Hepatocyte (in vitro differentiated cells): ENCODE measurements at regions not wholly inside any gene's neighbourhood (a gene's known extent, or its start where the extent isn't known, plus 50 kb on each side); places are given as distances from the start of the nearest gene placed in this dataset.

Experiments used
- DNase-seq: peaks from one replicate; pipeline ENCODE4 v3.0.0-alpha.2; 2016; ENCODE audit warnings: low spot score
- H2AFZ ChIP-seq: fragments of 200-600 bp; sonication (generic); 2 replicates; pipeline ENCODE4 v1.6.0; 2016; ENCODE audit warnings: antibody characterized with exemption, mild to moderate bottlenecking
- H3K27ac ChIP-seq: fragments of 200-600 bp; sonication (generic); 2 replicates; pipeline ENCODE4 v1.5.1; 2016; ENCODE audit warnings: mild to moderate bottlenecking
- H3K27me3 ChIP-seq: fragments of 200-600 bp; sonication (generic); 2 replicates; pipeline ENCODE4 v1.6.1; 2016
- H3K36me3 ChIP-seq: fragments of 200-600 bp; sonication (generic); replicated peaks from 2 replicates; pipeline ENCODE4 v1.5.1; 2016; ENCODE audit warnings: low read depth; ENCODE audit not compliant: insufficient read depth
- H3K4me1 ChIP-seq: fragments of 200-600 bp; sonication (generic); 2 replicates; pipeline ENCODE4 v1.5.1; 2016; ENCODE audit warnings: mild to moderate bottlenecking, moderate library complexity; ENCODE audit not compliant: insufficient read depth
- H3K4me2 ChIP-seq: fragments of 200-600 bp; sonication (generic); 2 replicates; pipeline ENCODE4 v1.6.0; 2016
- H3K4me3 ChIP-seq: fragments of 200-600 bp; sonication (generic); 2 replicates; pipeline ENCODE4 v1.5.1; 2016; ENCODE audit warnings: mild to moderate bottlenecking
- H3K79me2 ChIP-seq: fragments of 200-600 bp; sonication (generic); 2 replicates; pipeline ENCODE4 v1.6.0; 2017; ENCODE audit warnings: mild to moderate bottlenecking
- H3K9me2 ChIP-seq: fragments of 200-600 bp; sonication (generic); replicated peaks from 2 replicates; pipeline ENCODE4 v1.6.0; 2017; ENCODE audit warnings: mild to moderate bottlenecking; ENCODE audit not compliant: insufficient read depth
- H3K9me3 ChIP-seq: fragments of 200-600 bp; sonication (generic); 2 replicates; pipeline ENCODE4 v1.5.1; 2016; ENCODE audit warnings: low read depth, mild to moderate bottlenecking
- H4K20me1 ChIP-seq: fragments of 200-600 bp; sonication (generic); 2 replicates; pipeline ENCODE4 v1.6.0; 2016; ENCODE audit warnings: mild to moderate bottlenecking; ENCODE audit not compliant: insufficient read depth, poor library complexity, severe bottlenecking
- CTCF ChIP-seq: fragments of 200-600 bp; sonication (generic); IDR thresholded peaks from 2 replicates; pipeline ENCODE4 v1.5.1; 2016; ENCODE audit warnings: antibody characterized with exemption, mild to moderate bottlenecking; ENCODE audit not compliant: poor library complexity
- EZH2 ChIP-seq: fragments of 200-600 bp; sonication (generic); IDR thresholded peaks from 2 replicates; pipeline ENCODE4 v1.6.1; 2016; ENCODE audit warnings: antibody characterized with exemption, mild to moderate bottlenecking, borderline replicate concordance
- EZH2phosphoT487 ChIP-seq: fragments of 200-600 bp; sonication (generic); IDR thresholded peaks from one replicate; pipeline ENCODE4 v1.6.1; 2018; ENCODE audit warnings: antibody characterized with exemption, mild to moderate bottlenecking, low read depth, moderate library complexity; ENCODE audit not compliant: unreplicated experiment, severe bottlenecking
- WGBS: methylation state at CpG from one replicate; pipeline ENCODE4 v1.1.6; 2016; ENCODE audit warnings: low lambda C conversion rate; ENCODE audit errors: missing lambda C conversion rate; 5-methylcytosine and 5-hydroxymethylcytosine counted together

- Histone ChIP-seq H3K4me2 (no peak overlapping the region), H3K4me3 (no peak overlapping the region), H3K4me1 (peaks cover 33% of the 10 kb centered on the region), H4K20me1 (no peaks in the 10 kb centered on the region), H2AFZ (no peak overlapping the region), H3K9me3 (no peaks in the 10 kb centered on the region), H3K9me2 (no peaks in the 10 kb centered on the region), H3K27ac (no peak overlapping the region), H3K79me2 (no peaks in the 10 kb centered on the region), H3K27me3 (no peaks in the 10 kb centered on the region), H3K36me3 (no peaks in the 10 kb centered on the region)
- no peak for DNase-seq
- no peak for TF ChIP-seq EZH2phosphoT487
- TF ChIP-seq CTCF, result no peak
- TF ChIP-seq EZH2, result no peak
- WGBS, result 94% methylated on average over 7 of the region's 7 CpGs
These were observed 196.3 kb downstream of the BCAS1 start for GRCh38 chr20:53874104-53874503.

GRCh38 chr20:53873230-53873604, 197.2 kb downstream of the BCAS1 start:
- Histone ChIP-seq H3K79me2 (no peaks in the 10 kb centered on the region), H3K9me2 (no peaks in the 10 kb centered on the region), H3K36me3 (no peaks in the 10 kb centered on the region), H3K27ac (no peak overlapping the region), H2AFZ (peak overlapping the region; percentile 15), H4K20me1 (no peaks in the 10 kb centered on the region), H3K4me3 (no peak overlapping the region), H3K4me2 (no peak overlapping the region), H3K9me3 (no peaks in the 10 kb centered on the region), H3K27me3 (no peaks in the 10 kb centered on the region), H3K4me1 (peaks cover 28% of the 10 kb centered on the region)
- no peak for TF ChIP-seq EZH2
- TF ChIP-seq CTCF, result no peak
- TF ChIP-seq EZH2phosphoT487, result no peak
- DNase-seq, result no peak
- WGBS, result 67% methylated on average over 2 of the region's 2 CpGs

- Histone ChIP-seq H3K9me3 (no peaks in the 10 kb centered on the region), H3K79me2 (no peaks in the 10 kb centered on the region), H4K20me1 (no peaks in the 10 kb centered on the region), H3K4me1 (peaks cover 34% of the 10 kb centered on the region), H3K27ac (peak overlapping the region; percentile 84), H2AFZ (peak overlapping the region; percentile 74), H3K27me3 (no peaks in the 10 kb centered on the region), H3K9me2 (no peaks in the 10 kb centered on the region), H3K36me3 (no peaks in the 10 kb centered on the region), H3K4me3 (no peak overlapping the region), H3K4me2 (no peak overlapping the region)
- WGBS, result 67% methylated on average over 9 of the region's 10 CpGs
- TF ChIP-seq CTCF, result no peak
- no peak for TF ChIP-seq EZH2
- TF ChIP-seq EZH2phosphoT487, result no peak
- DNase-seq, result no peak
These were observed 197.7 kb downstream of the BCAS1 start for GRCh38 chr20:53872561-53873229.

- Histone ChIP-seq H2AFZ (peak overlapping the region; percentile 74), H3K4me2 (no peak overlapping the region)
These were observed 198.3 kb downstream of the BCAS1 start for GRCh38 chr20:53872081-53872541.

More at GRCh38 chr20:53872081-53872541, 198.3 kb downstream of the BCAS1 start:
- Histone ChIP-seq H4K20me1 (no peaks in the 10 kb centered on the region), H3K4me1 (peaks cover 39% of the 10 kb centered on the region), H3K27ac (peak overlapping the region; percentile 84), H3K27me3 (no peaks in the 10 kb centered on the region), H3K36me3 (no peaks in the 10 kb centered on the region), H3K4me3 (no peak overlapping the region), H3K9me2 (no peaks in the 10 kb centered on the region), H3K79me2 (no peaks in the 10 kb centered on the region), H3K9me3 (no peaks in the 10 kb centered on the region)
- 54% methylated on average over 2 of the region's 2 CpGs for WGBS
- DNase-seq, result no peak
- TF ChIP-seq CTCF, result no peak
- TF ChIP-seq EZH2phosphoT487, result no peak
- no peak for TF ChIP-seq EZH2
